ENCODE measurements at regions not wholly inside any gene's neighbourhood (a gene's known extent, or its start where the extent isn't known, plus 50 kb on each side); places are given as distances from the start of the nearest gene placed in this dataset.

GRCh38 chr4:65033899-65034298, 624.6 kb upstream of the TECRL start:
- TF ChIP-seq, protein P1, sequence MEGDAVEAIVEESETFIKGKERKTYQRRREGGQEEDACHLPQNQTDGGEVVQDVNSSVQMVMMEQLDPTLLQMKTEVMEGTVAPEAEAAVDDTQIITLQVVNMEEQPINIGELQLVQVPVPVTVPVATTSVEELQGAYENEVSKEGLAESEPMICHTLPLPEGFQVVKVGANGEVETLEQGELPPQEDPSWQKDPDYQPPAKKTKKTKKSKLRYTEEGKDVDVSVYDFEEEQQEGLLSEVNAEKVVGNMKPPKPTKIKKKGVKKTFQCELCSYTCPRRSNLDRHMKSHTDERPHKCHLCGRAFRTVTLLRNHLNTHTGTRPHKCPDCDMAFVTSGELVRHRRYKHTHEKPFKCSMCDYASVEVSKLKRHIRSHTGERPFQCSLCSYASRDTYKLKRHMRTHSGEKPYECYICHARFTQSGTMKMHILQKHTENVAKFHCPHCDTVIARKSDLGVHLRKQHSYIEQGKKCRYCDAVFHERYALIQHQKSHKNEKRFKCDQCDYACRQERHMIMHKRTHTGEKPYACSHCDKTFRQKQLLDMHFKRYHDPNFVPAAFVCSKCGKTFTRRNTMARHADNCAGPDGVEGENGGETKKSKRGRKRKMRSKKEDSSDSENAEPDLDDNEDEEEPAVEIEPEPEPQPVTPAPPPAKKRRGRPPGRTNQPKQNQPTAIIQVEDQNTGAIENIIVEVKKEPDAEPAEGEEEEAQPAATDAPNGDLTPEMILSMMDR (IDR thresholded peaks at IDR 0.05), result peak in 2 of 4 donors; percentile 7
- TF ChIP-seq POLR2A (IDR thresholded peaks at IDR 0.05), result no peak
- ATAC-seq, result no peak
- Histone ChIP-seq H3K27ac (no peak overlapping the region), H3K9me3 (no peaks in the 10 kb centered on the region), H3K36me3 (no peaks in the 10 kb centered on the region), H3K4me3 (no peak overlapping the region), H3K4me1 (no peaks in the 10 kb centered on the region), H3K27me3 (no peaks in the 10 kb centered on the region)
- no peak for DNase-seq
- intact Hi-C loops (cut with DNase I), result no loop called here
- WGBS (ENCODE audit: insufficient coverage, low coverage, low lambda C conversion rate, missing lambda C conversion rate), result 49% methylated on average over 2 of the region's 2 CpGs

DNA sequence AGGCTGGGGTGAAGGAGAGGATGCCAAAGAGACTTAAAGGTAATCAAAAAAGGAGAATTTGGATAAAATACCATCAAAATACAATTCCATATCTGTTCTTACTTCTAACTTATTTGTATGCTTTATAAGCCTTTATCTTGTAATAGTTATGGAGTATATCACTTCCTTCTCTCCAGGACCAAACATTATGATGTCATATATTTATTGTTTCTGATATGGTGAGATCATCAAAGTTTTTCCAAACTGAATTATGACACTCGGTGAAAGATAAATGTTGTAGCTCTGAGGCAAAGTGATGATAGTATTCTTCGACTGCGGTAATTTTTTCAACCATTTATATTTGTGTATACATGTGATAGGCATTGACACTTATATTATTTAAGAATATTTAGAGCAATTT, 619.3 kb upstream of the TECRL start:
- H3K36me3 ChIP-seq, result no peaks in the 10 kb centered on the region
- TF ChIP-seq POLR2A (IDR thresholded peaks at IDR 0.05), result no peak
- TF ChIP-seq, protein P1 (IDR thresholded peaks at IDR 0.05), result no peak
- no peaks in the 10 kb centered on the region for H3K27me3 ChIP-seq
- ATAC-seq, result no peak
- DNase-seq, result no peak
- no peaks in the 10 kb centered on the region for H3K9me3 ChIP-seq
- intact Hi-C loops (cut with DNase I), result no loop called here
- H3K27ac ChIP-seq, result no peak overlapping the region
- H3K4me1 ChIP-seq, result no peaks in the 10 kb centered on the region
- 63% methylated on average over 3 of the region's 3 CpGs for WGBS (ENCODE audit: insufficient coverage, low coverage, low lambda C conversion rate, missing lambda C conversion rate)
- H3K4me3 ChIP-seq, result no peak overlapping the region

- DNase-seq, result no peak
- H3K27ac ChIP-seq, result no peak overlapping the region
- no peaks in the 10 kb centered on the region for H3K36me3 ChIP-seq
- intact Hi-C loops (cut with DNase I), result no loop called here
- WGBS (ENCODE audit: insufficient coverage, low coverage, low lambda C conversion rate, missing lambda C conversion rate), result 36% methylated on average over 3 of the region's 3 CpGs
- no peak overlapping the region for H3K4me3 ChIP-seq
- H3K9me3 ChIP-seq, result no peaks in the 10 kb centered on the region
- no peak for ATAC-seq
- H3K27me3 ChIP-seq, result no peaks in the 10 kb centered on the region
- no peaks in the 10 kb centered on the region for H3K4me1 ChIP-seq
- TF ChIP-seq POLR2A (IDR thresholded peaks at IDR 0.05), result no peak
- TF ChIP-seq, protein P1 (IDR thresholded peaks at IDR 0.05), result no peak
Observed at GRCh38 chr4:65023883-65024670, 614.8 kb upstream of the TECRL start.

- H3K27me3 ChIP-seq, result no peaks in the 10 kb centered on the region
- TF ChIP-seq, protein P1 (IDR thresholded peaks at IDR 0.05), result no peak
- no peak for TF ChIP-seq POLR2A (IDR thresholded peaks at IDR 0.05)
- H3K4me1 ChIP-seq, result no peaks in the 10 kb centered on the region
- no peaks in the 10 kb centered on the region for H3K36me3 ChIP-seq
- no peaks in the 10 kb centered on the region for H3K9me3 ChIP-seq
- intact Hi-C loops (cut with DNase I), result no loop called here
- H3K27ac ChIP-seq, result no peak overlapping the region
- ATAC-seq (no peak), DNase-seq (no peak)
- no peak overlapping the region for H3K4me3 ChIP-seq
- 42% methylated on average over 6 of the region's 6 CpGs for WGBS (ENCODE audit: insufficient coverage, low coverage, low lambda C conversion rate, missing lambda C conversion rate)
Observed at GRCh38 chr4:65023081-65023480, 613.8 kb upstream of the TECRL start.

Data from right lobe of liver (tissue), 6 donors.